ENCODE measurements at regions not wholly inside any gene's neighbourhood (a gene's known extent, or its start where the extent isn't known, plus 50 kb on each side); places are given as distances from the start of the nearest gene placed in this dataset.
"Not testable (repeated sequence)": the region's sequence is repeated elsewhere in the genome, so short reads cannot be mapped to it uniquely, and the experiment has no call there.

DNA sequence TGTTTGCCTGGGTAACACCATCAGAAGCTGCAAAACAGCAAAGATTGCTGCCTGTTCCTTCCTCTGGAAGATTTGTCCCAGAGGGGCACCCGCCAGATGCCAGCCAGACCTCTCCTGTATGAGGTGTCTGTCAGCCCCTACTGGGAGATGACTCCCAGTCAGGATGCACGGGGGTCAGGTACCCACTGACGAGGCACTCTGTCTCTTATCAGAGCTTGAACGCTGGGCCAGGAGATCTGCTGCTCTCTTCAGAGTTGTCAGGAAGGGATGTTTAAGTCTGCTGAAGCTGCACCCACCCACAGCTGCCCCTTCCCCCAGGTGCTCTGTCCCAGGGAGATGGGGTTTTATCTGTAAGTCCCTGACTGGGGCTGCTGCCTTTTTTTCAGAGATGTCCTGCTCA lies 207.4 kb upstream of the PDE3A start:
- DNase-seq: not testable (repeated sequence)

- DNase-seq: no peak
These were observed 193.7 kb upstream of the PDE3A start for GRCh38 chr12:20174528-20175175.

DNA sequence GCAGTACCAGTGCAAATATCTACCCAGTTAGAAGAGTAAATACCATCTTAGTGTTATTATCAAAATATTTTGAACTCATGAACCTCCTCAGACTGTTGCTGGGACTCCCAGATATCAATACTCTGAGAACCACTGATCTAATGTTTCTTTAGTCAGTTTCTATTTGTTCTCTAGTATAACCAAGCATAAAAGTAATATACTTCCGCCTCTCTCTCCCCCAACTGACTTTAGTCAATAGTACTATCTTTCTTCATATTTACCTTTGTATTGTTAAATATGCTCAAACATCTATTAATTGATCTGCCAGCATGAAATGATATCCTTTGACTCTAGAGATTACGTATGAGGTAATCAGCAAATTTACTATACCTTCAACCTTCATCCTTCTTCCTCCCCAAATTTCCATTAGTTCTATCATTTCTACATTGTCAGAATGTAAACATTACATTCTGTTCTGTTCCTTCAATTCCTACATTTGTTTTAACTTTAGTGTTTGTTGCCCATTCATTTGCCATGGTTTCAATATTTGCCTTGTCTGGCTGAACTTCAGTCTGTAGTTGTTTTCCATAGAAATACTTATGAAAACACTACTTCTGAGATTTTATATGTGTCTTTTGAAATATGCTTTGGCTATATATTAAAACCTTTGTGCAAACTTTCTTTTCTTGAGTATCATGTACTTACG lies 192.5 kb upstream of the PDE3A start:
- no peak for DNase-seq

DNA sequence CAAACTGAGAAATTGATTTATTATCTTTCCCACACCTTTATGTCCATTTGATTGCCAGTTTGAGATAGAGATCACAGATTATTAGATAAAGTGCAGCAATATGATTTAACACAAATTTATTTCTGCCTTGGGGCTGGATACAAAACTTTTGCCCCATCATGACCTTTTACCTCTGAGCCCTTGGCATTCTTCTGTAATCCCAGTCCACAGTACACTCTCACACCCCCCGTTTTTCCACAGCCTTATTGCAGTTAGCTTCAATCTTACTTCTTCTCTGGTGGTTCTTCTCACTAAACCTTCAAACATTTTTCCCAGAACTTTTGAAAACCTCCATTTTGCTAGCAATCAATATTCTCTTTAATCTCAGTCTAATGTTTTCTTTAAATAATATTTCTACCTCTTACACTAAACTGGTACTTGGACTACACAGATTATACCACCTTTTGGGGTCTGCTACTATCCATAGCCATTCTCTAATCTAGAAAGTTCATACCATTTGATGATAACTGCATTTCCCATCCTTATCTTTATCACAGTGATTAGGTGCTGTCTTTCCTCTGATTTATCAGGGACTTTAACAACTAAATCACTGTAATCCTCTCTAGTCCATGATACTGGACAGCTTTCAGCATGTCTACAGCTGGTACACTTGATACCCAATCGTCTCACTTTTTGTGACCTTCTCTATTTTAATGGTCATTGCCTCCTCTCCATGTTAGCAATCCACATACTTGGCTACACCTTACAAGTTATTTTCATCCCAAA lies 186.7 kb upstream of the PDE3A start:
- DNase-seq: no peak

DNA sequence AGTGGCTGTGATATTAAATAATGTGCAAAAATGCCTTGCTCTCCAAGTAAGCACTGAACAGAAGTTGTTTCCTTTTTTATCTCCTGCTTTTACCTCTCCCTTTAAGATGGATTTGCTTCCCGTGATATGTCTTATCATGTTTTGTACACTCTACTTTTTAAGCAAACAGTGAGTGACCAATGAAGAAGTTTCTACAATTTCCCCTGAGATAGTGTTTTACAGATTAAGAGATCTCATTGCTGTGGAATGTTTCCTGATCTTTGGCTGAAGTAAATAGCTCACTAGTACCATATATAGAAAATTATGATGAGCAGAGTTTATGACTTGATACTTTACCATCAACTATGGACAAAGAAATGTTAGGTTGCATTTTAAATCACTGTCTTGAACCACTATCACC lies 184.8 kb upstream of the PDE3A start:
- no peak for DNase-seq

GRCh38 chr12:20184514-20184913 lies 183.8 kb upstream of the PDE3A start:
- no peak for DNase-seq

DNA sequence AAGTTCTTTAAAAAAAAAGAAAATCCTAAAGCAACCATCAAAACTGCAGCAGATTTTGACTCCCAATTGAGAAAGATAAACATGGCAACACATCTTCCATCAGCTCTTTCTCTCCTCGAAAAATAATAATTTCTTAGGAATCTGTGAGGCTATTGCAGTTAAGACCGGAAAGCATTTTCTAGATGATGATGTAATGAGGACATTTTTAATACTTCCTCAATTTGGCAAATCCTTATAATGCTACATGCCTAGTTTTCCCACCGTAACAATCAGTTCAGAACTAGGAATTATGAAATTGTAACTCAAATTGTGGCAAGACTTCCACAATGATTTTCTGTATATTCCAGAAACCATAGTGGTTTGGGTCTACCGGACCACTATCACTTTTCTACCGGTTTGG lies 180.9 kb upstream of the PDE3A start:
- no peak for DNase-seq

- DNase-seq: no peak
These were observed 179.2 kb upstream of the PDE3A start for GRCh38 chr12:20188930-20189653.

DNA sequence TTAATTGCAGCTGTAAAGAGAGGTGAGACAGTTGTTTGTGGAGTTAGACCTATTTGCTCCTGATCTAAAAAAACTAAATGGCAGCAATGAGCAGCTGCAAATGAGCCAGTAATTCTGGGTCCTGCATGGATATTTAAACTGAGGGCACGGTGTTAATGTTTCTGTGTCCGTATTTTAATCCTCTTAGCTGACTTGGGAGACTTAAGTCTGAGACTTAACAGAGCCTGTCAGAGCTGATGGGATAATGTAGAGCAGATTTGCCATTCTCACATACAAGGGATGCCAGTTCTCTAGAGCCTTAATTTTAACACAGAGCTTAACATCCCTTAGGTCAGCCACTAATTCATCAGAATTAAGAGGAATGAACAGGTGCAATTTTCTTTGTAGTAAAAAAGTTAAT lies 178.6 kb upstream of the PDE3A start:
- DNase-seq: no peak

GRCh38 chr12:20194171-20194570 lies 174.2 kb upstream of the PDE3A start:
- no peak for DNase-seq

DNA sequence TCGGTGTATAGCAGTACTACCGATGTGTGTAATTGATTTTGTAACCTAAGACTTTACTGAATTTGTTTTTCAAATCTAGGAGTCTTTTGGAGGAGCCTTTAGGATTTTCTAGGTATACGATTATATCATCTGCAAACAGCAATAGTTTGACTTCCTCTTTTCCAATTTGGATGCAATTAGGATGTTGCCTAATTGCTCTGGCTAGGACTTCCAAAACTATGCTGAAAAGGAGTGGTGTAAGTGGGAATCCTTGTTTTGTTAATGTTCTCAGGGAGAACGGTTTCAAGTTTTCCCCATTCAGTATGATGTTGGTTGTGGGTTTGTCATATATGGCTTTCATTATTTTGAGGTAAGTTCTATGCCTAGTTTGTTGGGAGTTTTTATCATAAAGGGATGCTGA lies 171.6 kb upstream of the PDE3A start:
- DNase-seq: no peak

- no peak for DNase-seq
These were observed 170.9 kb upstream of the PDE3A start for GRCh38 chr12:20197411-20197810.

GRCh38 chr12:20199780-20200179 lies 168.6 kb upstream of the PDE3A start:
- DNase-seq: no peak

- DNase-seq: no peak
These were observed 166.6 kb upstream of the PDE3A start for GRCh38 chr12:20201733-20202132.

DNA sequence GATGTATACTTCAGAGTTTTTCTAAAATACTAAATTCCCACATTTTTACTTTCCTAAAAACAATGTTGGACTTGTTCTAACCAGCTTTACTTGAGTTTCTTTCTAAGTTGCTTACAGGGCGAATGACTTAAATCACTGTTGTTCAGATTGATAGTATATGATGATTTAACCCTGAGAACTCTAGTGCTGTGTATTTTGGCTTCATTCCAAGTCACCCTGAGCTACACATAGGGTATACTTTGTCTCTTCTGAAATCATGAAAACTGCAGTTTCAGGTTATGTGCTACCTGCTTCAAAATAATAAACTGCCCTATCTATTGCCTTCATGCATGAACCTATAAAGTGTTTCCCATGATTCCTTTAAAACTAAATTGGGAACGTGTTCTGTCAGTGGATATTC lies 162.5 kb upstream of the PDE3A start:
- DNase-seq: no peak

- DNase-seq: no peak
These were observed 161.9 kb upstream of the PDE3A start for GRCh38 chr12:20206410-20206809.

DNA sequence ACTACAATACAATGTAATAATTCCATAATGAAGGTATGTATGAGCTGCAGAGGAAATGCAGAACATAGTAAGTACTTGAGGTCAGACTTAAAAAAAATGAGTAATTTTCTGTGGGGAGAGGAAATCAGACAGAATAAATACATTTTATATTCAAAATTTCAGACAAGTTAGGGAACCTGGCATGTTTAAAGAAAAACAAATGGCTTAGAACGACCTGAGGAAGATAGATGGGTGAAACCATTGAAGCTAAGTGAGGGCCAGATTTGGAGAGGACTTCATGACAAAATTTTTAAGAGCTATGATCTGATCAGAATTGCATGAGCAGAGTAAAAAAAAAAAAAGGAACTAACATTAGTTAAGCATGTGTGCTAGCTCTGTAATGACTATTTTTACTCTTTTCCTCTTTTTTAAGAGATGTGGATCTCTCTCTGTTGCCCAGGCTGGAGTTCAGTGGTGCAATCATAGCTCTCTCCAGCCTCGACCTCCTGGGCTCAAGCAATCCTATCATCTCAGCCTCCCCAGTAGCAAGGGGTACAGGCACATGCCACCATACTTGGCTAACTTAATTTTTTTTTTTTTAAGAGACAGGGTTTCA lies 157.6 kb upstream of the PDE3A start:
- DNase-seq: no peak

- no peak for DNase-seq
These were observed 156.8 kb upstream of the PDE3A start for GRCh38 chr12:20211541-20211940.

DNA sequence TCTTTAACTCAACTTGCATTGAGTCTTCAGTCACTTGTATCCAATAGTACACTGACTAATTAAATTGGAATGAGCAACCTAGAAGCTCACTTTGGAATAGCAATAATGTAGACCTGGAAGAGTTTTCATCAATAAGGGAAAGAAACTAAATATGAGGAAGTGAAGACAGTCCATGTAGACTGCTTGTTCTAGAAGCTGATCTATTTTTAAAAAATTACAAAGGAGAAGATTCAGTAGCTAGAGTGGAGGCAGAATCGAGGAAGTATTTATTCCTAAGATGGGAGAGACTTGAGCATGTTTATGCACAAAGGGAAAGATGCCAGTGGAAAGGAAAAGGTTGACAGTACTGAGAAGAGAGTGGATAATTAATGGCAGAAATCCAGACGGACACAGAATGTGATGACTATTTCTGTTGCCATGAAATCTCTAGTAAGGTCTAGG lies 156.3 kb upstream of the PDE3A start:
- DNase-seq: no peak

DNA sequence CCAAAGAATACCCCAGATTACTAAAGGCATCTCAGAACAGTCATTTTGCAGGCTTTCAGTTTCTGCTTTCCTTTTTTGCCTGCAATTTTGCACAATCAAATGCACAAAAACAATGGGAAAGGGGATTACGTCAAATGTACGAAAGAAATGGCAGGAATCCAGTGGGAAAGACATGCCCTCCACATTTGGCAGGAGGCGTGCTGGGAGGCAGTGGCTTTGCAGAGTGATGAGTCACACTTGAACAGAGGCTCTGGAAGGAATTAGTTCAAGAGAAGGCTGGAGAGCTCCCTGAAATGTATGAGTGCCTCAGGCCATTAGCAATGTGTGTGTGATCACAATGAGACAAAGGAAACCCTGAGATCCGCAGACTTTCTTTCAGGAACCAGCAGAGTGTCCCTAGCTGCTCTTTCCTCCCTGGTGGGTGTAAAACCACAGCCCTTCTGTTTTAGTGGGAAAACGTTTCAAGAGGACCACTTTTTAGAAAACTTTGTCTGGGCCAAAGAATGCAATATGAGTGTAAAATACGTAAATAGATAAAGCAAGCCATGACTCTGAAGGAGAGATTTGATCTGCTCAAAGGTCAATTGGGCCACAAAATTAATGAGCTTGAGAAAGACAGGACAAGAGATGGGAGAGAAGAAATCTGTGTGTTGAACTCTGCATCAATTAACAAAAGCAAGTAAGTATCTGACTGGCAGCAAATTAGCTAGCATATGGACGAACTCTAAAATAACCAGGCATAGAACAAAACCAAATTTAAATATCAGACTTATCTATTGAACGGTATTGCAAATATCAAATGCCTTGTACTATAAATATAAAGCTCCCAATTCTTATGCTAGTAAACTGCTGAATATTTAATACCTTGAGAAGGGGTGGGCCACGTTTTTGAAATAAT lies 155.4 kb upstream of the PDE3A start:
- DNase-seq: no peak

DNA sequence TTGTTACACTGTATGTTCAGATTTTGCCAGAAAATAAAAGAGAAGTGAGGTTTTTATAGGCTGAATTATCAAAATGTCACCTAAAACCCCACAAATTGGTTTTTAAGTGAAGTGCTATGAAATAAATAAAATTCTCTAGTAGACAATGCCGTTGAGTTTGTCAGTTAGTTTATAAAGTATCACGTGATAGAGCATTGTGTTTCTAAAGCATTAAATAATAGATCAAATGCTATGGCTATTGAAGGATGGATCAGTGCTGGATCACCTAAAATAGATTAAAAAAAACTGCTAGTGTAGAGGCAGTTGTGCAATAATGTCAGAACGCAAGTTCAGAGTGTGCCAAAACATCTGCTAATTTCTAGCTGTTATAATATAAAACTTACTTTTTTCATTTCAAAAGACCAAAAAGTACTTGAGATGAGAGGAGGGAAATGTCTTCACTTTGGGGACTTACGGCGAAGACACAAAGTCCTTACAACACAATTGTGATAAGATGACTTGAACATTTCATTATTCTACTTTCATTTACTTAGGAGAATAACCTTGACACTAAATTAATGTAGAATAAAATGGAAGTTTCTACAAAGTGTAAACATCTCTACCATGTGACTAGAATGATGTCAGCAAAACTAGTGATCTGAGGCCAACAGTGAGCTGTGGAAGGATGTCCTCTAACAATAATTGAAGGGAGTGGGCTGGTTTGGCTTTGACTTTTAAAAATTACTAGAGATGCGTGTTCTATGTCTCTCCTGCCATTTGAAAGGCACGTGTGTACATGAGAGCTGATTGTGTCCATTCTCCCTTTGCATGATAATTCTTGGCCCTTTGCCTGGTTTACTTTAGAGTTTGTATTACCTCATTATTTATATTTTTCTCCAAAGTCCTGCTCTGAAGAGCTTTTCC lies 154.4 kb upstream of the PDE3A start:
- no peak for DNase-seq

Data from CD4-positive, alpha-beta T cell treated with Interleukin-12 subunit alpha and Interleukin-12 subunit beta, for 1 hour (primary cell).